Left renal pelvis (tissue), 4 donors: ENCODE measurements at regions not wholly inside any gene's neighbourhood (a gene's known extent, or its start where the extent isn't known, plus 50 kb on each side); places are given as distances from the start of the nearest gene placed in this dataset.
A peak's percentile ranks its signal among the peaks of the same experiment; 100 is the strongest.

Experiments used
- DNase-seq, 4 donors: peaks; one replicate each; pipeline ENCODE4 v3.0.0-alpha.2; 2013; ENCODE audit warnings: low read depth in 4 of 4, low spot score in 3 of 4

DNA sequence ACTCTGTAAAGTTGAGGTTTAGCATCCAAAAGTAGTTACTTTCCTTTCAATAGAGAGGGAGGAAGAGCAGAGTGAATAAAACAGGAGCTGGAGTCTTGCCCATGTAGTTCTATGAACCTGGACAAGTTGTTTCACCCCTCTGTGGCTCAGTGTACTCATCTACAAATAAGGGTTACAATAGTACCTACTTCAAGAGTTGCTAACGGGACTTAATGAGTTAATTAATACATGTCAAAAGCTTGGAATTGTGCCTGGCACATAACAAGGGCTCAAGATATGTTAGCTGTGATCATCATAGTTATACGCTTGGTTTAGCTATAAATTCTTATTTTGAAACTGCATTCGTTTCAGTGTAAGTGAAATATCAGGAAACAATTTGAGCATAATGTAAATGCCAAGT, 388.5 kb upstream of the THBS1 start:
- DNase-seq, result no peak

DNA sequence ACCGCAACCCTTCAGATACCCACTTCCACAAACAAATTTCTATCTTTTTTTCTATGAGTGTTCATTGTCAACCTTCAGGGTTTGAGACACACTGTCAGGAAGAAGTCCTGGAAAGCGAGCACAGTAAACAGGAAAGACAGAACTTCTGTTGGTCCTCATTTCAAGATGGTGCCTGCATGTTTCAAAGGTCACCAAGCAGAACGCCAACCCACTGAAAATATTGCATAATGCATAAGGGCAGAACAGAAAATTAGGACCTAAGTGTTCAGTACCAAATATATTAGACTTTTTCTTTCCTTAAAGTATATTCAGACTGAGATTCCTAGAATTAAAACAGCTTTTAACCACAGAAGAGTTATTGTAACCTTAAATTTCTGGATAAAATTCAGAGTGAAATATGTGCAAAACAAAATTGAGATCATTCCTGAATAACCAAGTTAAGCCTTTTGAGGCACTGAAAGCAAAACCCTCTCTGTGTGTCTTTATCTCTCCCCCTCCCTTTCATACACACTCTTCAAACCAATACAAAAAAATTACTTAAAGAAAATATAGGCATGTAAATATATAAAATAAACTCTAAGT, 387.8 kb upstream of the THBS1 start:
- no peak for DNase-seq

DNA sequence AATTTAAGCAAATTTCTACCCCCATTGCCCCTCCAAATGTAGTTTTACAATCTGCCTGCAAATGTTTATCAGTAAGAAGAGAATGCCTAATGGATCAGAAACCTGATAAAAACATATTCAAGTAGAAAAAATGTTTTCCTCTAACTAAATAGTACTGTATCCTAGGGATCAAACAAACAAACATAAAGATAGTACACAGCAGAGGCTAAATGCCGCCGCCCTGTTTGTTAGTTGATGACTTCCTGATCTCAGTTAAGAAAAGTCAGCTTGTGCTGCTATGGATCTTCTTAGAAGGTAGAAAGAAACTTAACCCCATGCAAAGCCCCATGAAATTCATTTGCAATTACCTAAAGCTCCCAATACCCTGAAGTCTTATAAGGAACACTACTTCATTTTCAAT, 387.3 kb upstream of the THBS1 start:
- DNase-seq, result no peak

DNA sequence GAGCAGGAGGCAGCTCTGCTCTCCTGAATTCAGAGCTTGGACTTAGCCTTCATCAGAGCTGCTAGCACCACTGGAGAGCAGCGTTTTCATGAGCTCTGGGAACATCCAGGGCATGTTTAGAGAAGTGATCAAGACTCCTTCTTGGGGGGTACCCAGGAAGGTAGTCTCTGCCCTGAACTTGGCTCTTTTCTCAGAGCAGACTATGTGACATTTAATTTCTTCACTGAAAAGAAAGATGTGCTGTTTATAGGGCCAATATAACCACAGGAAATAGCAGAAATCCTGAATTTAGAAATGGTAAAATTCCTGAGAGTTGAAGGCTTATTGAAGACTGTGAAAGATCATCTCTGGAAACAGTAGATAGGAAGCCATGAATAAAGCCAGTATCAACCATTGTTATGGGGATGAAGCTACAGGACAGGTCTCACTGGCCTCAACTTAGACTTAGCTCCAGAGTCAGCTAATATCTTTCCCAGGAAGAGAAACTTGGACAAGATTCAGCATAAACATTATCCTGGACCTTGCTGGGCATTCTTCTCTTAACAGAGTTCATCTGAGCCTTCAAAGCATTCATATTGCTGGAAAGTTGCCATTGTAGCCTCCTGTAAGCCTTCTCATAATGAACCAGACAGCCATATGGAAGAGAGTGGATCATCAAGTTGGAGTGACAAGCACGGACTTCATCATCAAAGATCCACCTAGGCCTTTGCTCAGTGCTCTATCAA, 386.6 kb upstream of the THBS1 start:
- no peak for DNase-seq

DNA sequence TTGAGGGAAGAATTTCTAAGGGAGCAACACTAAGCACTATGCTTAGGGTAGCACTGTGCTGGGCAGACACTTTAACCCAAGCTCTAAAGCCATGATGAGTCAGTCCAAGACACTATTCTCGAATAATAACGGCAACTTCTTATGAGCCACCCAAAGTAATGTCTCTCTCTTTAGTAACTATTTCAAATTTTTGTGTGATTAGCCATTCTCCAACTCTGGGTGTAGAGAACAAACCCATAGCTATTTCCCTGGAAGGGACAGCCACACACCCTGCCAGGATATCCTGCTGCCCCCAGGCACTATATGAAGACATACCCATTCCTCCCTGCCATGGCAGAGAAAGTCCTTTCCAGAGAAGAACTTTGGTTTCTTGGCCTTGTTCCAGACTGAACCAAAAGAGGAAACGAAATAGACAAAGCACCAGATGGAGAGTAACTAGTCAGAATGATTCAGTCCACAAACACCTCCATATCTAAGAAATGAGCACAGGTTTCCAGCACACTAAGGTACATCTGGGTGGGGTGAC, 384.9 kb upstream of the THBS1 start:
- no peak for DNase-seq

DNA sequence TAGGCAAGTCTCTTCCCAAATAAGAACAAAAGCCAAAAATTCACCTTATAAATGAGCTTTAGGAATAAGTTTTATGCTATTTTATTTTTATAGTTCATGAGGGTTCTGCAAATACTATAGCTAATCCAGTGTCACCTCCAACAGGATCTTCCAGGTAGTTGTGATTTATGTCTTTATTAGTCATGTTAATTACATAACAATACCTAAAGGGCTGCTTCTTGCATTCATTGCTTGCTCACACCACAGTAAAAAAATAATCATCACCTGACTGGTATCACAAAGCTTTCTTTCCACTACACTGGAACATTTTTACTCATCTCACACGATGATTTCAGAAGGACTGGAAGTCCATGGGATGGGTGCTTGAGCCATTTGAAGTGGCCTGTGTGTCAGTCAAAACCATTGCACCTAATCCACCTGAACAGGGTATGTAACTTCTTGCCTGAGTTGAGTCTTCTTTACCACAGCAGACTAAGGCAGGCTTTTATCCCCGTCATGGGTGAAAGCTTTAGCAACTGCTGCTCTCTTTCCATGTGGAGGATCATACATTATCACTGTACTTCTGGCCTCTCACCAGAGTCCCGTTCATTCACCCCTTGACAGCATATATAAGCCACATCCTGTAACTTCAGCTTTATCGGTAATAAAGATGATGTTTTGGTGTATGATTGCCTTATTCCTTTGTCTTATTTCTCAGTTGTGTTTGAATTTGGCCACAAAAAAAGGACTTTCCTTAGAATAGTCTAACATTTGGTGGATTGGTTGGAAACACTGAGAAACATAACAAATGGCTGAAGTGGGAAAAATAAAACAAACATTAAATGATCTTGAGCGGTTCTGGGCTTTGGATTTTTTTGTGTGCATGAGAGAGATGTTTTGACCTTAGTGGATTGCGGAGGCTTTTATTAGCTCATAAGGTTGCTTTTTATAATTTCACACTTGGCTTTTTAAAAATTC, 382.6 kb upstream of the THBS1 start:
- DNase-seq, result no peak

DNA sequence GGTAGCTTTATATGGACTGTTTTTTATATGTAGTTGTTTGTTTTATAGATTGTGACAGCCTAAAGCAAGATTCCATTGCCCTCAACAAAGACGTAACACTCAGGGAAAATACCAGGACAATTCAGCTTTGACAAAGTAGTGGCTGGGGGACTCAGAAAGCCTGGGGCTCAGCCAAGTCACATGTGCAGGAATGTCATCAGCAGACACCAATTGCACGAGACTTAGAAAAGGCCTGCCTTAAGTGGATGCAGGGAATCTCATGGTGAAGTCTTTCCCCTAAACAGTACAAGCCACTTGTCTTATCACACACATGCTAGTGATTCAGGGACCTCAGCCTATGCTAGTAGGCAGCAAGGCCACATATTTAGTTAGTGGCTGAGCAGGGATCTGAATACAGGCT, 381.8 kb upstream of the THBS1 start:
- peak in 2 of 4 donors; percentile 37 to 38 for DNase-seq

DNA sequence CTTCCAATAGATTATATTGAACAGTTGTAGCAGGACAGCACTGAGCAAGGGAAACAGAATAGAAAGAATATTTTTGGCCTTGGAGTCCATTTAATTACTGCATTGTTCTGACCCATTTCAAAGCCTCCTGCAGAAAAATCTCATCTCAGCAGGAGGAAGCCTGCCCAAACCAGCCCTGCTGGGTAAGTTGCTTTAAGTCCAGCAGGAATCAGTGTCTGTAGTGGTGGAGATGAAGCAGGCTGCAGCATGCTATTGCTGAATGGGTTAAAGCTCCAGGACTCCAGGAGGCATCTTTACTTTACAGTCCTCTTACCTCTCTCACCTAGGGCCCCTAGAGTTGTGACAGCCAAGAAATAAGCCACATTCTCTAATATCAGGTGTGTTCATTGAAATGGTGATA, 380.3 kb upstream of the THBS1 start:
- no peak for DNase-seq

DNA sequence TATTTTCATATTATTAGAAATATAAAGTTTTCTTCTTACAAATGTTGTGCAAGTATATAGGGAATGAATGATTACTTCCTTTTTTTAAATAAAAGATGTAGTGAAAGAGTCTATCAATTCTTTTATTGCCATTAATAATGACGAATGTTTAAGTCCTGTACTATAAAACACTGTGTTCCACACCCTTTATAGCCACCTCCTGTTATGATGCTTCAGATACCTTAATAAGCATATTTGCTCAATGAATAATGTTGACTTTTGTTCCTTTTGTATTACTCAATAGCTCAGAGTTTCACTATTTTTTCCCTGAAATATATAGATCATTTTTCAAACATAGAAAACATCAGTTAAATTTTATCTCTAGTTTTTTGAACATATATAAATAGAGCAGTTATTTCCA, 378.2 kb upstream of the THBS1 start:
- no peak for DNase-seq

DNA sequence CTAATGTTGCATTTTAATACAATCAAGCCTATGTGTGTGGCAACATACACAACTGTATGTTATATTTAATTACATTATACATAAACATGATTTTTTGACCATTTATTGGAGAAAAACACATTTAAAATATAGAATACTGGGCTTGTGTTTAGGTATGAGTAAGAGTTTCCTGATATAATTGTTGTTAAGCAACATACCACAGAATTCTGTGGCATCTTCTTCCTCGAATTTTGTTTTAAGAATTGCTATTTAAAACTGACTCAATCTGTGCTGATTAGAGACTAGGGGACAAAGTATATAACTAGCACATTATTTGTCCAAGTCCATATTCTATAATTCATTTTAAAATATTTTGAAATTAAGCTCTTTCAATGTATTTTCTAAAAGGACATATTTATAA, 376.8 kb upstream of the THBS1 start:
- DNase-seq, result no peak

DNA sequence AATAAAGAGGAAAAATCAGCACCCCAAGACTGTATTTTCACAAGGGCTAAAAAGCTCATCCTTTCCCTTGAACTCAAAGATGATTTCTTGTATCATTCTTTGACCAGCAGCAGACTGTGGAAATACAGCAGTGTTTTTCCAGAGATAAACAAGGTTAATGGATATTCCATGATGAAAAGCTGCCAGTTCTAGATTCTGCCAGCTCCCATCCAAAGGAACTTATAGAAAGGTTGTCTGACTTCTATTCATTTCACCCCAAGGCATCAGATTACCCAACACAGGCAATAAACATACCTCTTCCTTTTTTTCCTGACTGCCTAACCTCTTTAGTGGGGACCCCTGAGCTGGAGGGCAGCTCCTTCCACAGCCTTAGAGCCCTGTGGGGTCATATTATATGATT, 375.8 kb upstream of the THBS1 start:
- no peak for DNase-seq

DNA sequence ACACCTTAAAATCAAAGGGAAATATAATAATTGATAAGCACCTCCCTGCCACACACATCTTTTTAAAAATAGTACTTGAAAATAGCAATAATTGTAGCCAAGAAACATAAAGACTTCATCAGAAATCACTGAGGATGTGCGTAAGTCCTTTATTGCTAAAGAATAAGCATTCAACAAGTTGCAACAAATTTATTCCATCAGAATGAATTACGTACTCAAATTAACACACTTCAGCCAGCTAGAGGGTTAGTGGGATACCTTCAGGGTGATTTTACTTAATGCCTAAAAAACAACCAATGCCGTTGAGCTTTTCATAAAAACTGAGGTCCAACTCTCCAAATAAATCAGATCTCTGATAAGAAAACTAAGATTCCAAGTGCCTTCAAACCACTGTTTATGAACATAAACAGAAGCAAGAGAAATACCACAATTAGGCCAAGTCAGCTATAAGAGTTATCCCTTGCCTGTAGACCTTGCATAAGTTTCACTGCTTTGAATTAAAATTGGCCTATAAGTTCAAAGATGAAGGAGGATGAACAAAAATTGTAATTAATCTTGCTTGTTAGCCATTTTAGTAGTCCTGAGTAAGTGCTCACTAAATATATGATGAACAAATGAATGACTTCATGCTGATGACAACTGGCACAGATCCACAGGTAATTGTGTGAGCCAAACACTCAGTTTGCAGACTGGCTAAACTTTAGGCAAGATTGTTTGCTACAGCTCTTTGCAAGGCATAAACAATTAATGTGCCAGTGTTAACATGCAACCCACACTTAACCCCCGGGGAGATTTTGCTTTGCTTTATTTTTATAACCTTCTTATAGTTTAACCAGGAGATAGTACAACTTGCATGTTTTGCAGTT, 375.1 kb upstream of the THBS1 start:
- DNase-seq, result no peak

DNA sequence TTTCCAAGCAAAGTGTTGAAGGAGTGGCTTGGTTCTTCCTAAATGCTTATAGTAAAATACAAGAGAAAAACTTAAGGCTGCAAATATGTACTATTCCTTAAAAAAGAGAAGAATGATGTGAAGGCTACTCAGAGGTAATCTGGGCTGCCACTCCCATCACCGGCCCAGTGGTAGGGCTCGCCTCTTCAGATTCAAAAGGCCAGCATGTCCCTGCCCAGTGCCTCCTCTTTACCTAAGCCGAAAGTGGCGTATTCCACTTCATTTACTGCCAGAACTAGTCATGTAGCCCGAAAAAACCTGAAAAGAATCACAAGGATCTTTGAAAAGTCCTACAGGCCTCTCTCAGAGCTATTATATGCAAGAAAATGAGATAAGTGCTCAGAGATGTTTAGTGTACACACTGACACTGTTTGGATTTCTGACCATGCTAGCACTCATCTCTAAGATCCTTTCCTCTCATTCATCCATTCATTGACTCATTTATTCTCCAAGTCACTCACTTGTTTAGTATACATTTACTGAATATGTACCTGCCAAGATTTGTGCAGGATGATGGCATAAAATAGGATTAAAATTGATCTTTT, 373.3 kb upstream of the THBS1 start:
- no peak for DNase-seq

DNA sequence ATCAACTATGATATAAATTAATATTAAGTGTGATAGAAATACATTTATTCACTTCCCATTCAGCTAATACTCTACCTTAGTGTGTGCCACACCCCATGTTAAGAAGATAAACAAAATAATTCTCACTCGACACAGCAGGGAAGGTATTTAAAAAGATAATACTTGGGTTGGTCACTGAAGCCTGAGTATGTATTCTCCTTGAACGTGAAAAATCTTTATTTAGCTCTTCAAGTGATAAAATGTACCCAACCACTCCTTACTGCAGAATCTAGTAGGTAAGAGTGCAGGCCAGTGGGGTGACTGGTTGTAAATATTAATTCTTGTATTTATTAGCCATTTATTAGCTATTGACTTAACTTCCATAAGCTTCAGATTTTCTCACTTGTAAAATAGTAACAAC, 372.7 kb upstream of the THBS1 start:
- DNase-seq, result no peak

DNA sequence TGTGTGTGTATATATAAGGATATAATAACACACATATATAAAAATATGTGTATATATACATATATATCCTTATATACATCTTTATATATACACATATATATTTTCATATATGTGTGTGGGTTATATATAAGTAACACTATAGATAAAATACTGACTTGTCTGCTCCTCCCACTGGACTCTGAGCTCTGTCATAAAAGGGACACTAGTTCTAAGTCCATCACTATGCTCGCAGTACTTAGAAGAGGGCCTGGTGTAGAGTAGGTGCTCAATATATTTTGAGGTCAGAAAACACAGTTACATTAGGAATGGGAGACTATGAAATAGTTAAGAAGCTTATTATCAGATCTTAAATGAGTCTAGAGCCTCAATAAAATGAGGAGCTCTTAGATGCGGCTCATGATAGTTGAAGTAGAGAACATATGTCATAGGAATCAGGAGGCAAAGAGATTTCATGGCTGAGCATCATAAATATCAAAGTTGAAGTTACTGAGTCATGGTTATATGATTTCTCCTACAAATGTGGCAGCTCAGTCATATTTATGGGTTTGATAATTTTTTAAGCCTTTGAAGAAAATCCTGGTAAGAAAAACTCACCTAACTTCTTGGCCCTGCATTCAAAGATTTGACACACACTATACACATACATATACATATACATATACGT, 371.2 kb upstream of the THBS1 start:
- DNase-seq, result no peak

DNA sequence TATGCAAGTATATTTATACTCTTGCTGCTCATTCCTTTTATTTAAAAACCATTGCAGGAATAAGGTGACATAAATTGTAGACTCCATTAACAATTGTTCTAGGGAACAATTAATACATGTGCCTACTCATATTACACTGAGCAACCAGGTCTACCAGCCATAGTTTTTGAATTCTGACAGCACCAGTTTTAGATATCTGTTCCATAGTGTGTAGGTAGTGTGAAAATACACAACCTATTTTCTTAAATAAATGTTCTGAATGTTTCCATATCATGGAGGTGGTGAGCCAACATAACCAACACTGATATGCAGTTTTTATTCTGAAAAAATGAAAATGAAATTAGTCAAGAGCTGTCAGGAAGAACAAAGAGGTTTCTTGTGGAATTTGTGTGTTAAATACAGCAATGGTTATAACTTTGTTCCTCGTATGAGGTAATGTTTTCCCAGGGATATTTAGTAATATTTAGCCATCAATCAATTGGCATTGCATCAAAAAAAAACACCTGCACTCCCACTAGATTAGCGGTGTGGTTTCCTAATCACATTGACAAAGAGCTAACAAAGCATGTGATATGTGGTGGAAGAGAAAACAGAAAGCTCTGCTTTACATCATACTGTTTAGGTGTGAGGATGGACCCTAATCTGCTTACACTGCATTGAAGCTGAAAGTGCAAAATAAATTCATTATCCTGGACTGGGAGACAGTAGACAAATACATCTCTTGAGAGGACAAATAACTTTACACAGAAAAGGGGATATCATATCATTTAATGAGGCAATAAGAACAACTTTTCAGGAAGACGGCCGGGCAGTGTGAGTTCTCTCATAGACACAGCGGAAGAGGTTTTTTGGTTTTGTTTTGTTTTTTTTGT, 369.5 kb upstream of the THBS1 start:
- no peak for DNase-seq

DNA sequence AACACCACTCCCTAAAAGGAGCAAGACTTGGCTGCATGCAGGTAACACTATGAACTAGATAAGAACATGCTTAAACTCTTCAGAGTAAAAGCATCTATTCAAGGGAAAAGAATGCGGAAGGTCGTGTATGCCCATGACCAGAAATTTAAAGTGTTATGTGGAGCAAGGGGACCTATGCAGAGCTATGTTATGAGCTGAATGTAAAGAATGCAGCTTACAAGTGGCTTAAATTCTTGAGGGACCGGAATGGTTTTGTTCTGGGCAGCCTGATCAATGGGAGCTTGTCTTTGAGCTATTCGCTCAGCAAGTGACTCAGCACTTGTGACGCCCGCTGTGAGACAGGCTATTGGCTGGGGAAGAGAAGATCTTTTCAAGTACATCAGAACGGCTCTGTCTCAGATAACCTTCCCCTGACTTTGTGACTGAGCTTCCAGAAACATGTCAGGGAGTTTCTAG, 367.5 kb upstream of the THBS1 start:
- no peak for DNase-seq

DNA sequence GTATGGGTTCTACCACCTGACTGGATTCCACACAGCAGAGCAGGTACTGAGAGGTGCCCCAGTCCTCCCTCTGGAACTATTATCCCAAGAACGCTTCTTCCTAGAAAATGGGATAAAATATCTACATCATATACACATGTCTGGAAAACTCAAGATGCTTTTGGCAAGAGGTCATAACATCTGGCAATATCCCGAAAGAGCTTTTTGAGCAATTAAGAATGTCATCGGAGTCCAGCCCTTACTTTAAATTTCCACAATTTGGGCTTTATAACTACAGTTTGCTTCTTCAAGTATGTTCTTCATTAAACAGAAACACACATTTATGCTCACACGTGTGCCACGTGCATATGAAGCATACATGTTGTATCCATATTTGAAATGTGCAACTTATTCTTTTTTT, 365.9 kb upstream of the THBS1 start:
- no peak for DNase-seq

DNA sequence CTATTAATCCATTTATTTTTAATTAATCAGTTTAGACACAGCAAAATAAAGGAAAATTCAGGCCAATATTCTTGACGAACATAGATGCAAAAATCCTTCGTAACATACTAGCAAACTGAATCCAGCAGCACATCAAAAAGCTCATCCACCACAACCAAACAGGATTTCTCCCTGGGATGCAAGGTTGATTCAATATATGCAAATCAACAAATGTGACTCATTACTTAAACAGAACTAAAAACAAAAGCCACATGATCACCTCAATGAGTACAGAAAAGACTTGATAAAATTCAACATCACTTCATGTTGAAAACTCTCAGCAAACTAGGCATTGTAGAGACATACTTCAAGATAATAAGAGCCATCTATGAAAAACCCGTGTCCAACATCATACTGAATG, 364.1 kb upstream of the THBS1 start:
- no peak for DNase-seq
